Stimulated activated CD8-positive, alpha-beta memory T cell treated with anti-CD3 and anti-CD28 coated beads, Interleukin-15, amount 100 ng/mL, for 4 hours (primary cell): ENCODE measurements at regions not wholly inside any gene's neighbourhood (a gene's known extent, or its start where the extent isn't known, plus 50 kb on each side); places are given as distances from the start of the nearest gene placed in this dataset.
"Not testable (repeated sequence)": the region's sequence is repeated elsewhere in the genome, so short reads cannot be mapped to it uniquely, and the experiment has no call there.

Experiments
- DNase-seq, 2 donors: peaks; one replicate each; pipeline ENCODE4 v3.0.0-alpha.2; 2020; ENCODE audit warnings: low read depth in 2 of 2

- DNase-seq: no peak
Observed at GRCh38 chr10:78342827-78343653, 309.4 kb downstream of the RPS24 start.

GRCh38 chr10:78344257-78344656 lies 310.6 kb downstream of the RPS24 start:
- not testable (repeated sequence) for DNase-seq

GRCh38 chr10:78345515-78345914 lies 311.9 kb downstream of the RPS24 start:
- DNase-seq: not testable (repeated sequence)

DNA sequence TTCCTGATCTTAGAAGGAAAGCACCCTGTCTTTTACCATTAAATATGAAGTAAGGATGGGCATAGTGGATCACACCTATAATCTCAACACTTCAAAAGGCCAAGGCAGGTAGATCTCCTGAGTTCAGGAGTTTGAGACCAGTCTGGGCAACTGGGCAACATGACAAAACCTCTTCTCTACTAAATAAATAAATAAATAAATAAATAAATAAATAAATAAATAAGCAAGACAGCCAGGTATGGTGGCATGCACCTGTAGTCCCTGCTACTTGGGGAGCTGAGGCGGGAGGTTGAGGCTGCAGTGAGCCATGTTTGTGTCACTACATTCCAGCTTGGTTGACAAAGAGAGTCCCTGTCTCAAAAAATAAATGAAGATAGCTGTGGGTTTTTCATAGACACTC lies 313.1 kb downstream of the RPS24 start:
- no peak for DNase-seq

GRCh38 chr10:78348411-78349164 lies 314.9 kb downstream of the RPS24 start:
- DNase-seq: no peak

DNA sequence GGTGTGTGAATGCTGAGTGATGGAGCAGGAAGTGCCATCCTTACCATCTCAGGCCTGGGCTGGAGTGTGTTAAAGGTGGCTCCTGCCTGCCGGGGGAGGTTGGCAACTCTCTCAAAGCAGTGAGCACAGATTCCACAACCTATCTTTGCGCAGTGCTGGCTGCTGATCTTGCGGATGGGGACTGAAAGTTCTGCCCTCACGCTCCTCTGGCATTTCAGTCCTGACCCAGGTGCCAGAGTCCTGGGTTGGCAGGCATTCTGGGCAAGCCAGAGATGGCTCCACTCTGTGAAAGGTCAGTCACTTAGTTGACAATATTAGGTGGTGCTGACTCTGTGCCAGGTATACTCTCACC lies 315.5 kb downstream of the RPS24 start:
- DNase-seq: no peak

- DNase-seq: no peak
Observed at GRCh38 chr10:78349911-78350663, 316.4 kb downstream of the RPS24 start.

DNA sequence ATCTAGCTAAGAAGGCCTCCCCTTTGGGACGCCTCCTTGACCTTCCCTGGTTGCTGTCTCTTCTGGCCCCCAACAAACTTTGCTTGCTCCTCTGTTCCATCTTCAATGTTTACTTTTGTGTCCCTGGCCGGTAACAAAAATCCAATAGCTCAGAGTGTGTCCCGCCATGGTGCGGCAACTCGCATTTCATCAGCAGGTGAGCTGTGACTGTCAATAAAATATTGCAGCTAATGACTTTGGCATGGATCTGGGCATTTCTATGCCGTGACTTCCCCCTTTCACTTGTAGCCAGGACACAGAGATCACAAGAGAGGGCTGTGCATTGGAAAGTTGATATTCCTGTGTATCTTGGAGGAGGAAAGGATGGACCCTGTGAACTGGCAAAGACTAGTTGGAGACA lies 317.6 kb downstream of the RPS24 start:
- DNase-seq: no peak

- DNase-seq: no peak
Observed at GRCh38 chr10:78351809-78352208, 318.1 kb downstream of the RPS24 start.

DNA sequence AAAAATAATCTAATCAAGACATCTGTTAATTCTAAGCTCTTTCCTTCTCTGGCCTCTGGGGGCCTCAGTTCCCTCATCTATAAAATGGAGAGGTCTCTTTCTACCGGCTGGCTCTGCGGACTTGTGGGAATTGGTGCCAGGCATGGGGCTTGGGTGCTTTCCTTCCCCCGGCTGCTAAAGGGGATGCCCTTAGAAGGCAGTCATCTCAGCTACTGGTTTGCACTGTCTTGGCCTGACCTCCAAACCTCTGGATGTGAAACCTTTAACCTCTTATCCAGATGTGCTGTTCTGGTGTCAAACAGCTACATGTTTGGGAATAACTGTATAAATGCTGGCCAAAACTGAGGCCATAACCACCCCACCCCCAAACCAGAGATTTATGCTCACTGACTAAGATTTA lies 320.0 kb downstream of the RPS24 start:
- no peak for DNase-seq

GRCh38 chr10:78354101-78354500 lies 320.4 kb downstream of the RPS24 start:
- DNase-seq: no peak

DNA sequence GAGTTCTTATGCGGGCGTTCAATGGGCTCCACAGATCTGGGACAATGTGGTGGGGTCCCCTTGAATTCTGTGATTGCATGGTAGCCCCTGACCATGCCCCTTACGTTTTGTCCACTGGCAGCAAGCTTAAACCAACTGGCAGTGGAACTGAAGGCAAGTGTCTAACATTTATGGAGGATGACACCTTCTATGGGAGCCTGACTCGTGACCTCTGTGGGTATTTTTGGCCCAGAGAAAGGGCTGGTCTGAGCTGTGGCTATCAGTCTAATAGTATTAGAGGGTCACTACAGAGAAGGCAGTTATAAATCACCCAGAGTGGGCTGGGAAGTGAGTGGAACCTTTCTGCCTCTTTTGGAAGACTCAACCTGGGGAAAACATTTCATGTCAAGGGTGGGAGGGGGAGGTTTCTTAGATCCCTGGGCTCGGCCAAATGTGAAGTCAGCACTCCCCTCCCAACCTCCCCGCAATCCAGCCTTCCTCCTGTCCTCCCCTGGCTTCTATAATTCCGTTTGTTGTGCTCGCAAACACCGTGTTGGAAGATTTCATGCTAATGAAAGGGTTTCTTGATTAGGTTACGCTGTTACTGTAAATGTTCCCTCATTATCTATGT lies 322.7 kb downstream of the RPS24 start:
- no peak for DNase-seq

GRCh38 chr10:78357141-78358063 lies 323.7 kb downstream of the RPS24 start:
- DNase-seq: no peak

GRCh38 chr10:78358351-78358750 lies 324.7 kb downstream of the RPS24 start:
- no peak for DNase-seq

GRCh38 chr10:78358982-78359381 lies 325.3 kb downstream of the RPS24 start:
- DNase-seq: no peak

DNA sequence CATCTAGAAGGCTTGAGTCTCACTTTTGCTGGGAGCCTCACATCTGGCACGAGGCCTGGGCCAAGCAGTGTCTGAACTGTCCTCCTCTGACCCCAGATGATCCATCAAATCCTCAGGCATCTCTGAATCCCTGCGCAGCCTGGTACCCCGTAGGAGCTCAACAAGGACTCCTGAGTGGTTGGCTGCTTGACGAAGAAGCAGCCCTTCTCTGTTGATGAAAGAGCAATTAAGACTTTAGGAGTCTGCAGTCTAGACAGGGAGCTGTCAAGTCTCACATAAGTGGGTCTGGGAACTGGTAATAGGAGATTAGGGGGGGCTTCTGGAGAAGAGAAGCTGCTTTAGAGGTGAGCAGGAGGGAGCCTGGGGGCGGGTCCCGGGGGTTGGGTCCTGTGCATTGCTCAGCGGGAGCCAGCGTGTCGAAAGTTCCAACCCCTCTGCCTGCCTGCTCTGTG lies 326.0 kb downstream of the RPS24 start:
- DNase-seq: no peak

GRCh38 chr10:78360284-78360683 lies 326.6 kb downstream of the RPS24 start:
- DNase-seq: no peak

DNA sequence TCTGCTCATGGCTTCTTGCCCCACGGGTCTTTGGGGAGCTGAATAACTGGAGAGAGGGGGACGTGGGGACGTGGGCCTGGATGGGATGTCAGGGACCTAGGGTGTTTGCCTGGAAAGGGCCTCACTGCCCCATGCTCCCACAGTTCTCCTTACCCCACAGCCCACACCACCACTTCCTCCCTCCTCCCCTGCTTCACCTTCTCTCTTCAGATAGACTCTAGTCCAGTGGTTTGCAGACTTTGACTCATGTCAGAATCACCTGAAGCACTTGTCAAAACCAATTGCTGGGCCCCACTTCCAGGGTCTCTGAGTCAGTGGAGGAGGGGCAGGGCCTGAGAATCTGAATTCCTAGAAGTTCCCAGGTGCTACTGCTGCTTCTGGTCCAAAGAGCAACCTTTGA lies 327.4 kb downstream of the RPS24 start:
- no peak for DNase-seq

- no peak for DNase-seq
Observed at GRCh38 chr10:78362406-78363022, 328.9 kb downstream of the RPS24 start.

- DNase-seq: no peak
Observed at GRCh38 chr10:78363190-78363589, 329.5 kb downstream of the RPS24 start.
